Mesenchymal stem cell (in vitro differentiated cells and primary cell): ENCODE measurements at regions not wholly inside any gene's neighbourhood (a gene's known extent, or its start where the extent isn't known, plus 50 kb on each side); places are given as distances from the start of the nearest gene placed in this dataset.
"Not testable (repeated sequence)": the region's sequence is repeated elsewhere in the genome, so short reads cannot be mapped to it uniquely, and the experiment has no call there.

ENCODE experiments used
- DNase-seq: peaks from one replicate; pipeline ENCODE4 v3.0.0-alpha.2; 2013
- H2AFZ ChIP-seq: one replicate; pipeline ENCODE4 v1.6.1; 2013; ENCODE audit warnings: low read depth, mild to moderate bottlenecking, control low read depth, inconsistent platforms, low read length, moderate library complexity
- H2AK5ac ChIP-seq: 2 replicates; pipeline ENCODE4 v1.6.1; 2013; ENCODE audit warnings: low read length, moderate library complexity, mild to moderate bottlenecking, inconsistent platforms; ENCODE audit not compliant: severe bottlenecking
- H2BK120ac ChIP-seq: one replicate; pipeline ENCODE4 v1.6.1; 2013; ENCODE audit warnings: low read depth, mild to moderate bottlenecking, inconsistent platforms, low read length, moderate library complexity
- H2BK12ac ChIP-seq, 2 experiments: one replicate each; pipeline ENCODE4 v1.6.1; 2013; ENCODE audit warnings: inconsistent platforms in 2 of 2, low read length in 2 of 2, mild to moderate bottlenecking in 2 of 2, moderate library complexity in 2 of 2, control low read depth in 1 of 2
- H2BK15ac ChIP-seq: one replicate; pipeline ENCODE4 v1.6.1; 2013; ENCODE audit warnings: mild to moderate bottlenecking, low read depth, inconsistent platforms; ENCODE audit not compliant: poor library complexity, severe bottlenecking
- H2BK5ac ChIP-seq: 2 replicates; pipeline ENCODE4 v1.6.1; 2013; ENCODE audit warnings: low read depth, mild to moderate bottlenecking, low read length, control low read depth, inconsistent platforms; ENCODE audit not compliant: poor library complexity, severe bottlenecking
- H3K14ac ChIP-seq, 2 experiments: one replicate each; pipeline ENCODE4 v1.6.1; 2013; ENCODE audit warnings: inconsistent platforms in 2 of 2, low read length in 2 of 2, control low read depth in 1 of 2, mild to moderate bottlenecking in 1 of 2, moderate library complexity in 1 of 2
- H3K18ac ChIP-seq, 2 experiments: one replicate each; pipeline ENCODE4 v1.6.1; 2013; ENCODE audit warnings: inconsistent platforms in 2 of 2, low read length in 2 of 2, control low read depth in 1 of 2, low read depth in 1 of 2, mild to moderate bottlenecking in 1 of 2
- H3K23ac ChIP-seq, 2 experiments: one replicate each; pipeline ENCODE4 v1.6.1; 2013; ENCODE audit warnings: inconsistent platforms in 2 of 2, low read length in 2 of 2, mild to moderate bottlenecking in 2 of 2, moderate library complexity in 2 of 2, control low read depth in 1 of 2
- H3K27ac ChIP-seq: 2 replicates; pipeline ENCODE4 v1.5.1; 2013; ENCODE audit warnings: mild to moderate bottlenecking, moderate library complexity, low read length, control low read depth, inconsistent platforms; ENCODE audit not compliant: poor library complexity, severe bottlenecking
- H3K27me3 ChIP-seq, 2 experiments: 2 replicates each; pipeline versions ENCODE4 v1.6.1 to v1.7.0; 2013; ENCODE audit warnings: low read length in 2 of 2, mild to moderate bottlenecking in 2 of 2, moderate library complexity in 2 of 2, control low read depth in 1 of 2, inconsistent platforms in 1 of 2; ENCODE audit not compliant: control insufficient read depth in 1 of 2, insufficient read depth in 1 of 2
- H3K36me3 ChIP-seq, 2 experiments: 2 replicates each; pipeline versions ENCODE4 v1.6.1 to v1.7.0; 2013; ENCODE audit warnings: low read length in 2 of 2, control low read depth in 1 of 2, inconsistent platforms in 1 of 2, low read depth in 1 of 2, mild to moderate bottlenecking in 1 of 2; ENCODE audit not compliant: insufficient read depth in 2 of 2, control insufficient read depth in 1 of 2
- H3K4ac ChIP-seq, 2 experiments: one replicate each; pipeline ENCODE4 v1.6.1; 2013; ENCODE audit warnings: inconsistent platforms in 2 of 2, low read length in 2 of 2, mild to moderate bottlenecking in 2 of 2, moderate library complexity in 2 of 2, control low read depth in 1 of 2, low read depth in 1 of 2
- H3K4me1 ChIP-seq: 2 replicates; pipeline ENCODE4 v1.6.1; 2013; ENCODE audit warnings: low read depth, low read length, control low read depth; ENCODE audit not compliant: control insufficient read depth, insufficient read depth
- H3K4me2 ChIP-seq: 2 replicates; pipeline ENCODE4 v1.6.1; 2013; ENCODE audit warnings: low read length, mild to moderate bottlenecking, inconsistent platforms; ENCODE audit not compliant: poor library complexity, severe bottlenecking
- H3K4me3 ChIP-seq, 2 experiments: 2 replicates each; pipeline versions ENCODE4 v1.5.1 to v1.7.0; 2013; ENCODE audit warnings: low read length in 2 of 2, mild to moderate bottlenecking in 2 of 2, control low read depth in 1 of 2, low read depth in 1 of 2; ENCODE audit not compliant: insufficient read depth in 1 of 2
- H3K79me1 ChIP-seq: replicated peaks from 2 replicates; pipeline ENCODE4 v1.6.1; 2013; ENCODE audit warnings: mild to moderate bottlenecking, control low read depth, low read length, inconsistent platforms; ENCODE audit not compliant: poor library complexity, severe bottlenecking
- H3K9ac ChIP-seq: 2 replicates; pipeline ENCODE4 v1.7.0; 2013; ENCODE audit warnings: mild to moderate bottlenecking, low read length, moderate library complexity
- H3K9me3 ChIP-seq: 2 replicates; pipeline ENCODE4 v1.7.0; 2013; ENCODE audit warnings: mild to moderate bottlenecking, low read length; ENCODE audit not compliant: control insufficient read depth
- H4K8ac ChIP-seq: one replicate; pipeline ENCODE4 v1.6.1; 2013; ENCODE audit warnings: inconsistent platforms, mild to moderate bottlenecking, low read length, moderate library complexity
- H4K91ac ChIP-seq: one replicate; pipeline ENCODE4 v1.6.1; 2013; ENCODE audit warnings: mild to moderate bottlenecking, low read length, inconsistent platforms
- WGBS: methylation state at CpG from one replicate; pipeline ENCODE4 v1.1.7; 2013; ENCODE audit warnings: mixed read lengths; 5-methylcytosine and 5-hydroxymethylcytosine counted together

- Histone ChIP-seq H2BK5ac (no peak overlapping the region), H3K4me1 (peaks cover 3% of the 10 kb centered on the region), H3K27me3 (no peaks in the 10 kb centered on the region), H3K23ac (no peak overlapping the region), H3K27ac (no peak overlapping the region), H4K91ac (no peak overlapping the region), H3K4ac (no peak overlapping the region), H3K79me1 (no peaks in the 10 kb centered on the region), H3K9ac (no peak overlapping the region), H2AK5ac (no peak overlapping the region), H3K36me3 (no peaks in the 10 kb centered on the region), H3K9me3 (no peaks in the 10 kb centered on the region), H3K4me2 (no peak overlapping the region), H4K8ac (no peak overlapping the region), H2BK12ac (no peak overlapping the region), H2AFZ (no peak overlapping the region), H2BK15ac (no peak overlapping the region), H3K18ac (no peak overlapping the region), H2BK120ac (no peak overlapping the region), H3K14ac (no peak overlapping the region), H3K4me3 (no peak overlapping the region)
- DNase-seq, result no peak
- 36% methylated on average over 3 of the region's 3 CpGs for WGBS
Observed at GRCh38 chr13:87814403-87814802, 143.2 kb downstream of the SLITRK5 start.

DNA sequence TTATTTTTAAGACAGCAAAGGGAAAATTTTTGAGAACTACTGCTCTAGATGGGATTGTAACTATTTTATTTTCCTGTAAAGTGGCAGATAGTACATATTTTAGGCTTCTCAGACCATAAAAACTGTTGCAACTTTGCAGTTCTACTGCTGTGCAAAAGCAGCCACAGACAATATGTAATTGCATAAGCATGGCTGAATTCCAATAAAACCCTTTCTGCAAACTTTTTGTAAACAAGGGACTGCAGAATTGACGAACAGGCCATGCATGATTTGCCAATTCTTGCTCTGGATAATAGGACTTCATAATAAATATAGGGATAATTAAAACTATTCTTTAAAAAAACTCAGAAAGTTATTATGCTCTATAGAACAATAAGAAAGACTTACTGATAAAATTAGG lies 149.1 kb downstream of the SLITRK5 start:
- no peak overlapping the region for H2AFZ ChIP-seq
- no peaks in the 10 kb centered on the region for H3K79me1 ChIP-seq
- no peaks in the 10 kb centered on the region for H3K4me1 ChIP-seq
- H3K36me3 ChIP-seq, result no peaks in the 10 kb centered on the region
- H3K4me3 ChIP-seq, result no peak overlapping the region
- H2BK15ac ChIP-seq, result no peak overlapping the region
- H3K4ac ChIP-seq, result no peak overlapping the region
- H2BK12ac ChIP-seq, result no peak overlapping the region
- no peak overlapping the region for H3K27ac ChIP-seq
- H4K91ac ChIP-seq, result no peak overlapping the region
- H3K14ac ChIP-seq, result no peak overlapping the region
- no peaks in the 10 kb centered on the region for H3K27me3 ChIP-seq
- H2BK120ac ChIP-seq, result no peak overlapping the region
- no peak overlapping the region for H2BK5ac ChIP-seq
- no peak overlapping the region for H3K18ac ChIP-seq
- peak; percentile 29 for DNase-seq
- H3K23ac ChIP-seq, result no peak overlapping the region
- H3K4me2 ChIP-seq, result no peak overlapping the region
- no peak overlapping the region for H2AK5ac ChIP-seq
- WGBS, result no CpG with 5 or more reads among the region's 1 CpG
- no peak overlapping the region for H3K9ac ChIP-seq
- H4K8ac ChIP-seq, result no peak overlapping the region
- H3K9me3 ChIP-seq, result no peaks in the 10 kb centered on the region

GRCh38 chr13:87821512-87821911 lies 150.3 kb downstream of the SLITRK5 start:
- no peak overlapping the region for H2BK12ac ChIP-seq
- H2BK5ac ChIP-seq, result no peak overlapping the region
- H3K27ac ChIP-seq, result no peak overlapping the region
- H3K9me3 ChIP-seq, result no peaks in the 10 kb centered on the region
- H3K4me3 ChIP-seq, result peak overlapping the region in 1 of 2 experiments; percentile 42
- no peak overlapping the region for H2BK15ac ChIP-seq
- no peaks in the 10 kb centered on the region for H3K79me1 ChIP-seq
- no peak overlapping the region for H4K8ac ChIP-seq
- H3K27me3 ChIP-seq, result no peaks in the 10 kb centered on the region
- H3K18ac ChIP-seq, result no peak overlapping the region
- no peaks in the 10 kb centered on the region for H3K36me3 ChIP-seq
- H3K9ac ChIP-seq, result no peak overlapping the region
- no peak overlapping the region for H3K4ac ChIP-seq
- no peak overlapping the region for H2AK5ac ChIP-seq
- no peak overlapping the region for H2AFZ ChIP-seq
- H3K4me2 ChIP-seq, result no peak overlapping the region
- H3K23ac ChIP-seq, result no peak overlapping the region
- no peak overlapping the region for H4K91ac ChIP-seq
- no peak overlapping the region for H3K14ac ChIP-seq
- 91% methylated on average over 4 of the region's 4 CpGs for WGBS
- H2BK120ac ChIP-seq, result no peak overlapping the region
- peak; percentile 16 for DNase-seq
- no peaks in the 10 kb centered on the region for H3K4me1 ChIP-seq

- H3K4me3 ChIP-seq, H3K23ac ChIP-seq, H2BK5ac ChIP-seq, H3K4ac ChIP-seq, H4K8ac ChIP-seq, H2BK120ac ChIP-seq, H2BK12ac ChIP-seq, H2AK5ac ChIP-seq, H2BK15ac ChIP-seq, H3K4me2 ChIP-seq, H3K9me3 ChIP-seq, H3K36me3 ChIP-seq, H4K91ac ChIP-seq, H3K79me1 ChIP-seq, H3K27me3 ChIP-seq, H3K27ac ChIP-seq, H2AFZ ChIP-seq, H3K4me1 ChIP-seq, H3K14ac ChIP-seq, H3K9ac ChIP-seq, H3K18ac ChIP-seq: not testable (repeated sequence)
- DNase-seq, result peak; percentile 28
- WGBS, result 17% methylated on average over 1 of the region's 2 CpGs
Observed at GRCh38 chr13:87826301-87826700, 155.1 kb downstream of the SLITRK5 start.
